HepG2 (cell line): ENCODE measurements at regions not wholly inside any gene's neighbourhood (a gene's known extent, or its start where the extent isn't known, plus 50 kb on each side); places are given as distances from the start of the nearest gene placed in this dataset.

Source experiments
- ARNT ChIP-seq: fragments of 450-650 bp; IDR thresholded peaks from 2 replicates; pipeline ENCODE4 v1.6.1; 2017
- CEBPB ChIP-seq: IDR thresholded peaks from 2 replicates; pipeline ENCODE4 v1.6.1; 2011; ENCODE audit warnings: low read depth, low read length, improper control_type of control experiment, borderline replicate concordance
- CREM ChIP-seq, 2 experiments: sonication (generic) in 1 of 2; formaldehyde crosslinking in 1 of 2; IDR thresholded peaks; 2 replicates each; pipeline versions ENCODE4 v1.4.0 to v1.6.1; 2016 to 2020; ENCODE audit warnings: antibody characterized with exemption in 1 of 2, mild to moderate bottlenecking in 1 of 2, missing genetic modification reagents in 1 of 2
- FOSL1 ChIP-seq: sonication (generic); formaldehyde crosslinking; IDR thresholded peaks from 2 replicates; pipeline ENCODE4 v1.9.0; 2021; ENCODE audit warnings: missing genetic modification reagents, borderline replicate concordance
- HCFC1 ChIP-seq: fragments of 150-350 bp; IDR thresholded peaks from 2 replicates; pipeline ENCODE4 v1.6.1; 2014; ENCODE audit warnings: low read depth, low read length
- NCOA1 ChIP-seq: sonication (generic); formaldehyde crosslinking; IDR thresholded peaks from 2 replicates; pipeline ENCODE4 v1.9.0; 2021; ENCODE audit warnings: missing genetic modification reagents
- PBX2 ChIP-seq: IDR thresholded peaks from 2 replicates; pipeline ENCODE4 v1.6.1; 2016; ENCODE audit warnings: control low read depth
- SAP130 ChIP-seq: IDR thresholded peaks from 2 replicates; pipeline ENCODE4 v1.6.1; 2016; ENCODE audit warnings: low read depth
- TFDP2 ChIP-seq: sonication (generic); formaldehyde crosslinking; IDR thresholded peaks from 2 replicates; pipeline ENCODE4 v1.4.0; 2020; ENCODE audit warnings: missing genetic modification reagents
- TMF1 ChIP-seq: sonication (generic); formaldehyde crosslinking; IDR thresholded peaks from 2 replicates; pipeline ENCODE4 v1.8.1; 2022; ENCODE audit warnings: low read depth, missing genetic modification reagents
- ZBTB4 ChIP-seq: sonication (generic); formaldehyde crosslinking; IDR thresholded peaks from 2 replicates; pipeline ENCODE4 v1.4.0; 2020; ENCODE audit warnings: missing genetic modification reagents, mild to moderate bottlenecking, borderline replicate concordance
- ZNF20 ChIP-seq: sonication (generic); formaldehyde crosslinking; IDR thresholded peaks from 2 replicates; pipeline ENCODE4 v1.4.0; 2020; ENCODE audit warnings: mild to moderate bottlenecking, moderate library complexity, missing genetic modification reagents
- ZNF687 ChIP-seq: sonication (generic); formaldehyde crosslinking; IDR thresholded peaks from 2 replicates; pipeline ENCODE4 v1.5.1; 2020; ENCODE audit warnings: mild to moderate bottlenecking, missing genetic modification reagents, moderate library complexity
- ZNF761 ChIP-seq: sonication (generic); formaldehyde crosslinking; conservative IDR thresholded peaks from 2 replicates; pipeline ENCODE4 v1.4.0; 2020; ENCODE audit warnings: mild to moderate bottlenecking, missing genetic modification reagents

GRCh38 chr3:72539856-72540255 lies 308.4 kb downstream of the SHQ1 start:
- no peak for TF ChIP-seq ZNF687 (CRISPR knock-in tag)
- TF ChIP-seq HCFC1, result no peak
- no peak for TF ChIP-seq CREM (IDR thresholded peaks at IDR 0.05)
- TF ChIP-seq CREM (CRISPR knock-in tag; IDR thresholded peaks at IDR 0.05), result no peak
- TF ChIP-seq NCOA1, result no peak
- no peak for TF ChIP-seq CEBPB
- no peak for TF ChIP-seq ARNT
- TF ChIP-seq FOSL1 (CRISPR knock-in tag), result no peak
- TF ChIP-seq SAP130, result no peak
- no peak for TF ChIP-seq PBX2
- TF ChIP-seq ZNF20, result no peak
- TF ChIP-seq ZNF761 (CRISPR knock-in tag), result no peak
- TF ChIP-seq TMF1, result no peak
- TF ChIP-seq TFDP2, result no peak
- no peak for TF ChIP-seq ZBTB4 (CRISPR knock-in tag)
